Activated CD8-positive, alpha-beta memory T cell treated with anti-CD3 and anti-CD28 coated beads for 48 hours (primary cell): ENCODE measurements at regions not wholly inside any gene's neighbourhood (a gene's known extent, or its start where the extent isn't known, plus 50 kb on each side); places are given as distances from the start of the nearest gene placed in this dataset.

Experiments used
- DNase-seq, 3 experiments: peaks; one replicate each; pipeline ENCODE4 v3.0.0-alpha.2; 2020; ENCODE audit warnings: low read depth in 2 of 3, low spot score in 2 of 3

DNA sequence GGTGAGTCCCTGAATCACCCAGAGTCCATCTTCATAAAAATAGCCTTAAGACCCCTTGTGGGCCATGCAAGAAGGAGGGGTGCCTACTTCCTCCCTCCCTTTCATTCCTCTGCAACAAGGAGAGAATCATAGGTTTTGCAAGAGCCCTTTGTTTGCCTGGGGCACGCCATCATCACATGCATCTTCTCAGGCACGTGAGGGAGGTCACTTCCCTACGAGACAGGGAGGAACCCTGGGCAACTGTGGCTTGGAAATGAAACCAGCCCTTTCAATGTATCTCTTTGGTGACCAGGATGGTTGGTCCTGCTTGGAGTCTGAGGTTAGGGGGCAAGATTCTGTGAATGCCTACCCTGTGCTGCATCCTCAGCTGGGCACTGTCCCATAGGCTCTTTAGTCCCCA, 194.8 kb downstream of the MAFB start:
- DNase-seq = no peak

DNA sequence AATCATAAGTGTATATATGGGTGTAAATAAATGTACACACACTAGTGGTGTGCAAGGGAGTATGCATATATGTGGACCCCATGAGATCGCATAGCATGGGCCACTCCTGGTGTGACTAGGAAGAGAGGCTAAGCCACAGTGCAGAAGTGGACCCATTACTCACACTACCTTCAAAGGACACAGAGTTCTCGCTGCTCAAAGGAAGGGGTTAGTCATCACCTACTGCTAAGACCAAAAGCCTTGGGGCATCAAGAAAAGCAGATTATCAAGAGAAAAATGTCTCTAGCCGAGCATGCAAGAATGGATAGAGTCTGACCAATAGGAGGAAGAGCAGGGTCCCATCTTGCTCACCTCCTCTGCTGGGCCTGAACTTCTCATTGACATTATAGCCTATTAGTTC, 195.5 kb downstream of the MAFB start:
- no peak for DNase-seq

GRCh38 chr20:40493071-40493470, 196.0 kb downstream of the MAFB start:
- DNase-seq = no peak

DNA sequence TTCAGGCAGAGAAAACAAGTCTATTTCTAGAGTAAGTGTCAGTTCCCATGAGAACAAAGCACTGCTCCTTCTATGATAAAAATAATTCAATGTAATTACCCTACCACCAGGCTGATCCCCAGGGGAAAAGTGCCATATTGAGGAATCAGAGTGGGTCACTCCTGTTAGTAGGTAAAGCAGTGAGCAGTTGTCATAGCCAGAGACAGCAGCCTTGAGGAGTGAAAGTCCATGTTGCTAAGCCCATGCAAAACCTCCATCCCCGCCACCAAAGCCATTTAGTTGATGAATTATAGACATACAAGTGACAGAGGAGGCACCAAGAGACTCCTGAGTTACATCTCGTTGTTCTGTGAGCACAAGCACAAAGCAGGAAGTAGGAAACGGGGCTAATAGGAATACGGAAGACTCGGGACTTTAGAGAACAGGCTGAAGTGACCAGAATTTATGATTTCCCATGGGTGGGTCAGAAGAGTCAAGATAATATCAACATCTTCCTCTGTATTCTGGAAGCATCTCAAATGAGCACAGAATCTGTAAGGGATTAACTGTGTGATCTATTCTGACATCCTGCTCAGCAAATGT, 197.9 kb downstream of the MAFB start:
- DNase-seq = no peak

DNA sequence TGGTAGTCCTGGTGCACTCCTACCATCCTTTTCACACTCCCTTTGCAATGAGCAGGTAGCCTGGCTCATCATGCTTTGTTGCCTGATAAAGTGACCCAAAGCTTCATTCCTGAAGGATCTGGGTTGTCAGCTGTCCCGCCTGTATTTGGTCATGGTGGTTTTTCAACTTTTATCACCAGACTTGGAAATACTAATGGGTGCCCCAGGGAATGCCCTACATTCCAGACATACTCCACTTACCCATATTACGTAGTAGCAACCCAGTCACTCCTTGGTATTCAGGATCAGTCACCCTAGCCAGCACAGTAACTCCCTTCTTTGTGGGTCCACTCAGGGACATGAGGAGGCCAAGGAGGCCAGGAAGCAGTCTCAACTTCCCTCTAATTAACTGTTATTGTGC, 199.2 kb downstream of the MAFB start:
- DNase-seq = no peak

DNA sequence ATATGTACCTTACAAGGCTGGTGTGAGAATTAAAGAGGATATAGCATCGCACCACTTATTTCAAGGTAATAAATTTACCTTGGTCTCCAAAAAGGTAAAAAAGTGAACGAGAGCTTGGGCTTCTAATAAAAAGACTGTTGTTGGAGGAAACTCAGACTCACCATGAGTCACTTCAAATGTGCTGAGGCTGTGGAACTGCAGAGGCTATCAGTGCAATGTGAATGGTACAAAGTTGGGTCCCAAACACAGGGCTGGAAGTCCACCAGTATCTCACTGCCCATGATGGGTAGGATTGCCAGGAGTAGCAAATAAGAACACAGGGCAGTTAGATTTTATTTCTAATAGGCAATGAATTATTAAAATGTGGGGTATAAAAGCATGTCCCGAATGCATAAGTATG, 200.6 kb downstream of the MAFB start:
- DNase-seq = no peak

- no peak for DNase-seq
Observed at GRCh38 chr20:40486297-40486696, 202.7 kb downstream of the MAFB start.

DNA sequence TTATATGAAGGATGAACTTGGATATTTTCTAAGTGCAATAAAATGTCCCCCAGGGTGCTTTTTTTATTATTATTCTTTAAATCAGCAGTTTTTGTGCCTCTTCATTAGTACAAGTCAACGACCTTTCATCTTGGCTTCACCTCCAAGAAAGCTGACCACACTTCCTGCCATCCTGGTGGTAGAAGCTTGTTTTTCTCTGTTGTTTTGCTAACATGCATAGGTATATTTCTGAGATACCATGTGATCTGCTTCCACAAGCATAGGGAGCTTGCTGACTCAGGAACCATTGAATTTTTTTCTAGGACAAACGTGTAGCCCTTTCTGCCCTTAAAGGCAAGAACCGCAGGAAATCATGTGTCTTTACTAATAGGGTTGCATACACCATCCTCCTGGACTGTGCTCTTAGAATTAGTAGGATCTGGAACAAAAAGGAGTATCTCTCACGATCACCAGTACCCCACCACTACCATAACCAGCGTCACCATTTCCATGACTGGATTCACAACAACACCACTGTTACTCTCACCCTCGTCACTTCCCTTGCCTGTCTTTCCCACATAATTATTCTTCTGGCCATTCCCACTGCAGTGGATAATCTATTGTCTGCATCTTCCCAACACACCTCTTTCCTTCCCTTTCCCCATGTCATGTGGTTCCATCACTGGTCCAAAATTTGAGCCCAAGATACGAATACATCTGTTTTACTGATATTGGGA, 207.1 kb downstream of the MAFB start:
- no peak for DNase-seq

- no peak for DNase-seq
Observed at GRCh38 chr20:40481337-40481736, 207.7 kb downstream of the MAFB start.

DNA sequence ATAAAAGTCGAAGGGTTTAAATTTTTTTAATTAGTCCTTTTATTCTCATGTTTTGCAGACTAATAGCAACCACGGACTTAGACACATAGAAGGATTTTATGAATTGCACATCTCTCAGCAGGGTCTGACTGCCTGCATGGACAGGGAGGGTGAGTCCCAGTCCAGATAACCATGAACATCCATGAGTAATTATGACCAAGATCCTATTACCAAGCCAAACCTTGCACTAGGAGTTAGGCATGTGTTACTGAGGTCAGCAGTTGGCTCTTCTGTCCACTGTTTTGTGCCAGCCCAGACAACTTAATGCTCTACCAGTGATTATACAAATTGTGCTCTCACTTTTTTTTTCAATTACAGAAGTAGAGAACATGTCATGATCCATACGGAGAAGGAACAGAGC, 211.2 kb downstream of the MAFB start:
- no peak for DNase-seq

GRCh38 chr20:40476461-40476860, 212.6 kb downstream of the MAFB start:
- DNase-seq = no peak

- no peak for DNase-seq
Observed at GRCh38 chr20:40472905-40473304, 216.1 kb downstream of the MAFB start.

- no peak for DNase-seq
Observed at GRCh38 chr20:40471261-40471629, 217.8 kb downstream of the MAFB start.

DNA sequence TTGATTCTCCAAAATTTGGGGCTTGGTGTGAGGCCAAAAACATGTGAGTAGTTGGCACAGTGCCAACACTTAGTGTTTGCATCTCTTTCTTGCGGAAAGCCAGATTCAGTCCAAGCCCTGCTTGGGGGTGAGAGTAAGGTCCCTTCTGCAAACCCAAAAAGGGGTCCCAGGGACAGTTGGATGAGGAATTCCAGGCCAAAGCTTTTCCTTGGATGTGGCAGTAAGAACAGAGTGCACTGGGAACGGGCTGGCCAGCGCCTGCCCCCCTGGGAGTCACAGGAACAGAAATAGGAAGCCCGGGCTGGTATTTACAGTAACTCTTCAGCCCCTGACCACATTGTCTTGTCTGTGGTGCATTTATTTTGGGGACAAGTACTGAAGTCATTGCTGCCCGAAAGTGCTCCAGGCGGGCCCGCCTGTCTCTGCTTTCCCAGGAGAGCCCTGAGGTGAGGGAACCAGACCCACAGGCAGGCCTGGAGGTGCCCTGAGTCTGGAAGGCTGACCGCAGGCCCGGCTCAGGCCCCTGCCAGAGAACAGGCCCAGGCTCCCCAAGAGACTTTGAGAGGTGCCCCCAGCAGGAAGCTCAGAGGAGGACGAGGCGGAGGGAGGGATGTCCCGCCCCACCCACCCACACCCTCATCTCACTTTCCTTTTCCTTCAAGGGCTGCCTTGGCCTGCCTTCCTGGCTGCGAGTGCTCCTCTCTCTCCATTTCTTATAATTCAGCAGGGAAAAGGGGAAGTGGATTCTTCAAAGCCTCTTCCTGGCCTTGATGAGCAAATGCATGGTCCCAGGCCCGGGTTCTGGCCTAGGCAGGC, 218.4 kb downstream of the MAFB start:
- DNase-seq = no peak

- no peak for DNase-seq
Observed at GRCh38 chr20:40468759-40469158, 220.3 kb downstream of the MAFB start.

GRCh38 chr20:40467703-40468411, 221.2 kb downstream of the MAFB start:
- DNase-seq = no peak

- no peak for DNase-seq
Observed at GRCh38 chr20:40467067-40467466, 222.0 kb downstream of the MAFB start.

DNA sequence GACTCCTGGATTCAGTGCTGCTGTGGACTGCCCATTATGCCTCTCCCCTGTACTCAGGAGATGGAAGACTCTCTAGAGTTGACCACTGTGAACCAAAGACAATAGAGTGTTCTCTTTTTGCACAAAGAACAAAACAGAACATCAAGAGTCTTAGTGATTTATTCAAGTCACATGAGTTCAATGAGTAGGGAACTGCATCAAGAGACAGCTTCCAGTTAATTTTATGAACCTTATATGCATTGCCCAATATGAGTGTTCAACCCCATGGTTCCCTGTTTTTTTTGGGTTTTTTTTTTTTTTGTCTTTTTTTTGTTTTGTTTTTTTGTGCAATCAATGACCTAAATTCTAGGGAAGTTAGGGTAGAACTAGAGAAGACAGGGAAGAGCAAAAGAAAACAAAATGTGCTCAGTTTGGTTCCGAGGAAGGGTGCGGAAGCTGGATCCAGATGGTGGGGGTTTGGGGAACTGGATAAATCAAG, 224.3 kb downstream of the MAFB start:
- no peak for DNase-seq

DNA sequence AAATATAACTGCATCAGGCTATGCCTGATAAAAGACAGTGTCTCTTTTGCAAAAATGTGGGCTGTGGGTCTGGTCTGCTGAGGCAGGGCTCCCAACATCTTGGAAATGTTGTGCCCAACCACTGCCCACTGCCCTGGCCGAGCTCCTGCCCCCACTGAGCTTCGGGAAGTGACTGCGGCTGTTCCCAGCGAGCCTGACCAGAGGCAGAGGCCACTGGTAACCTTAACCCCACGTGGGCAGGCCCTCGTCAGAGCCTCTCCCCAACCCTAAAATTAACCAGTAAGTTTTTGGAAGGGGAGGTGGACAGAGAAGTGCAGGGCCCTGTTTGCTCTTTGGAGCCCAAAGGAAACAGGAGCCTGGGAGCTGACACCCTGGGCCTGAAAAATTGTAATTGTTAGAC, 225.9 kb downstream of the MAFB start:
- no peak for DNase-seq

GRCh38 chr20:40462566-40462965, 226.5 kb downstream of the MAFB start:
- no peak for DNase-seq

DNA sequence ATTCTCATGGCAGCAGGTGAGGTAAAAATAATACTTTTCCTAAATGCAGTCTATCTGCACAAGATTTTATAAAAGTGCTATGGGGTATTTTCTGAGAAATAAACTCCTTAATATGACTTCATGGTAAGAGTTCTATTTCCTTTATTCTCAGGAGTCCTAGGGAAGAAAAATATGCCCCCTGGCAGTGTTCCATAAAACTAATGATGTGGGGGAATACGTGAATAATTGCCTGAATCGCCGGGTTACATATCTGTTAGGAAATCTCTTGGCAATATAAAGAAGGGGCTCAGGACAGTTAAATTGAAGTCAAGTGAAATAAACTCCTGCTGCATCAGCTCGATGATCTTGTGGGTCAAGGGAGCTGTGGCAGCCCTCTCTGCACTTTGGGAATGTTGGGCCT, 229.7 kb downstream of the MAFB start:
- DNase-seq = no peak

DNA sequence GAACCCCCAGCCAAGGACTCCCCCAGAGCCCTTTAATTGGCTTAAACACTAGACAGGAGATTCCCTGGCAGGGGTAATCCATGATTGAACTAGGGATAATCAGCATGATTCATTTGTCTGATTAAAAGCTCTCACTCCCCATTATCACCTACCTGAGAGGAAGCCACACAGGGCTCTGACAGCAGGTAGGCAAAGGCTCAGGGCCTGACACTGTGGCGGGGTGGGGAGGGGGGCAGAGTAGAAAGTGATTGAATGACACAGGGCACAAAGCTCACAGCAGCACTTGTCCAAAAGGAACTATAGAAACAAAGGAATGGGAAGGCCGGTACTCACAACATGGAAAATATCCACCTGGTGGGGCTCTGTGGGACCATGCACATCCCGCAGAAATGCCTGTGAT, 231.6 kb downstream of the MAFB start:
- DNase-seq = no peak
